AG09319 (cell line): ENCODE measurements at regions not wholly inside any gene's neighbourhood (a gene's known extent, or its start where the extent isn't known, plus 50 kb on each side); places are given as distances from the start of the nearest gene placed in this dataset.

Experiments
- DNase-seq: peaks from one replicate; pipeline ENCODE4 v3.0.0-alpha.2; 2010; ENCODE audit warnings: low read depth; ENCODE audit errors: extremely low read depth
- TF ChIP-seq, protein P1 (sequence below): IDR thresholded peaks from 2 replicates; pipeline ENCODE4 v1.5.1; 2011; ENCODE audit warnings: low read depth, mild to moderate bottlenecking, inconsistent platforms, low read length, moderate library complexity

DNA sequence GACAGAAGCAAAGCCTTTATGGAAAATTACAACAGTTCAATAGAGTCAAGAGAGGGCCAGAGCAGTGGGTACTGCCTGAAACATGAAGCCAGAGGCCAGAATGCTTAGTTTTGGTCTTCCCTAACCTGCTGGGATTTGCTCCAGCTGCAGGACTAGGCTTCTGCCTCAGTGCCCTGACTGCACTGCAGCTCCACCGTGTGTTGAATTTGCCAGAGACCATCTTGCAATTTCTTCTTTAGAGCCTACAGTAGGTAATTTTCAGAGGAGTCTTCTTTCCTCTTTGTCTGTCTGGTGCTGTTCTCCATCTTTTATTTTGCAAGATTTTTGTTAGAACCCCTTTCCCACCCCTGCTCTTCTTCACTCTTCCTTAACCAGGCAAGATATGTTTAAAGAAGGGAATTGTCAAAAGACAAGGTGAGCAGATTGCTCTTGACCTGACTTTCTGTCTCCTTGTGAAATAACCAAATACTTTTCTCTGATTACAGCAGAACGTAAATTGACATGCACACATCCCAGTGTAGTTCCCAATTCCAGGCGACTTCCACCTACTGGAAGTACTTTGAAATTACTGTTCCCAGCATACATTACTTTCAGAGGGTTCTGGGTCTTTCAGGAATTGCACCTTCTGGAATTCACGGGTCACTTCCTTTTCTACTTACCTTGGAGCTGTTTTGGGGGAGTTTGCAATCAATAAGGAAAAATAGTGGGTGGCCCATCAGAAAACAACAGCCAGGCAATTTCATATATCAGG, 161.2 kb downstream of the MINAR1 start:
- no peak for DNase-seq
- TF ChIP-seq, protein P1, sequence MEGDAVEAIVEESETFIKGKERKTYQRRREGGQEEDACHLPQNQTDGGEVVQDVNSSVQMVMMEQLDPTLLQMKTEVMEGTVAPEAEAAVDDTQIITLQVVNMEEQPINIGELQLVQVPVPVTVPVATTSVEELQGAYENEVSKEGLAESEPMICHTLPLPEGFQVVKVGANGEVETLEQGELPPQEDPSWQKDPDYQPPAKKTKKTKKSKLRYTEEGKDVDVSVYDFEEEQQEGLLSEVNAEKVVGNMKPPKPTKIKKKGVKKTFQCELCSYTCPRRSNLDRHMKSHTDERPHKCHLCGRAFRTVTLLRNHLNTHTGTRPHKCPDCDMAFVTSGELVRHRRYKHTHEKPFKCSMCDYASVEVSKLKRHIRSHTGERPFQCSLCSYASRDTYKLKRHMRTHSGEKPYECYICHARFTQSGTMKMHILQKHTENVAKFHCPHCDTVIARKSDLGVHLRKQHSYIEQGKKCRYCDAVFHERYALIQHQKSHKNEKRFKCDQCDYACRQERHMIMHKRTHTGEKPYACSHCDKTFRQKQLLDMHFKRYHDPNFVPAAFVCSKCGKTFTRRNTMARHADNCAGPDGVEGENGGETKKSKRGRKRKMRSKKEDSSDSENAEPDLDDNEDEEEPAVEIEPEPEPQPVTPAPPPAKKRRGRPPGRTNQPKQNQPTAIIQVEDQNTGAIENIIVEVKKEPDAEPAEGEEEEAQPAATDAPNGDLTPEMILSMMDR, result peak; percentile 24

DNA sequence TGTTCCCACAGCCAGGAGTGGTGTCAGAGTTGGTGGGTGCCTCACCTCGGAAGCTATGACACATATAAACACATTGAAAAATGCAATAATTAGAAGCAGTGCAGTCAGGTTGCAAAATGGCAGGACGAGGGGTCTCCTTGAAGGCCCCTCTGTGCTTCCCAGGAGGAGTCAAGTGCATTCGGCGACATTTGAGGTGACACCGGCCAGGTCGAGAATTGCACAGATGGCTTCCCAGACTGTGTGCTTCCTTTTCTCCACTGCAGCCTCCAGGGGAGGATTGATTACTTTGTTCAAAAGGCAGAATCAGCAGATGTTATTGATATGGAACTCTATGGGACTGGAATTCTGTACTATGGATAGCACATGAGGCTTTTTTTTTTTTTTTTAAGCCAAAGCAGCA, 163.2 kb downstream of the MINAR1 start:
- TF ChIP-seq, protein P1, result no peak
- no peak for DNase-seq

DNA sequence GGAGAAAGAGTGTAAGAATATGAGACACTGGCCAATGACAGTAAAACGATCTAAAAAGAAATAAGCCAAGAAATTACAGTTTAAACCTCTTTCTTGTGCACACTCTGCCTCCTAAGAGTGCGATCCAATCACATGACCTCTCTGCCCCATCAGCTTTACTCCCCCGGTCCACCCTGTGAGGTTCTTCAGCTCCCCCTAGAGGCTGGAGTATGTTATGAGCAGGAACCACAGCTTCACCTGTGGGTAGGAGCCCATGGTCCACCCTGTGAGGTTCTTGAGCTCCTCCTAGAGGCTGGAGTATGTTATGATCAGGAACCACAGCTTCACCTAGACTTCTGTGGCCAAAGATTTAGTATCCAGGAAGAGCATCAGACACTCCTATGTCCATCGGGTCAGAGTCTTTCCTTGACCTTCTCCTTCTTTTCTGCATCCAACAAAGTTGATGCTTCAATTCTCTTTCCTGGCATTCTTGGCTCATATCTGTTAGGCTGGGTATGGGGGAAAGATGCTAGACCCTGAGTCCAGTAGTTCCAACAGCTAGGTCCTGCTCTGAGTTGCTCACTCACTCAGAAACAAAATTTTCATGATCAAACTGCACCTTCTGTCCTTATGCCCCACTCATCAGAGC, 164.0 kb downstream of the MINAR1 start:
- TF ChIP-seq, protein P1, result peak; percentile 79
- DNase-seq, result peak; percentile 22

DNA sequence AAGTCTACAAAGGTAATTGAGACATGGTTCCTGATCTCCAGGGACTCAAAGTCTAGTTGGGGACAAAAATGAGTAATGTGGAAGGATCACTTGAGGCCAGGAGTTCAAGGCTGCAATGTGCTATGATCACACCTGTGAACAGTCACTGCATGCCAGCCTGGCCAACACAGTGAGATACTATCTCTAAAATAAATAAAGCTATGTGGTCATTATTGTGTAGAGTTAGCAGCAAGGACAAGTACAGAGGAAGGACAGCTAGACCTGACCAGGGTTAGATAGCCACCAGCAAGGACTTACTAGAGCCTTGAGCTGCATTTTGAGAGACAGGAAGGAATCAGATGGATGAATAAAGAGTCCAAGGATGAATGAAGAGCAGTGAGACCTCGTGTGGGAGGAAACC, 166.5 kb downstream of the MINAR1 start:
- DNase-seq, result no peak
- TF ChIP-seq, protein P1, result no peak

DNA sequence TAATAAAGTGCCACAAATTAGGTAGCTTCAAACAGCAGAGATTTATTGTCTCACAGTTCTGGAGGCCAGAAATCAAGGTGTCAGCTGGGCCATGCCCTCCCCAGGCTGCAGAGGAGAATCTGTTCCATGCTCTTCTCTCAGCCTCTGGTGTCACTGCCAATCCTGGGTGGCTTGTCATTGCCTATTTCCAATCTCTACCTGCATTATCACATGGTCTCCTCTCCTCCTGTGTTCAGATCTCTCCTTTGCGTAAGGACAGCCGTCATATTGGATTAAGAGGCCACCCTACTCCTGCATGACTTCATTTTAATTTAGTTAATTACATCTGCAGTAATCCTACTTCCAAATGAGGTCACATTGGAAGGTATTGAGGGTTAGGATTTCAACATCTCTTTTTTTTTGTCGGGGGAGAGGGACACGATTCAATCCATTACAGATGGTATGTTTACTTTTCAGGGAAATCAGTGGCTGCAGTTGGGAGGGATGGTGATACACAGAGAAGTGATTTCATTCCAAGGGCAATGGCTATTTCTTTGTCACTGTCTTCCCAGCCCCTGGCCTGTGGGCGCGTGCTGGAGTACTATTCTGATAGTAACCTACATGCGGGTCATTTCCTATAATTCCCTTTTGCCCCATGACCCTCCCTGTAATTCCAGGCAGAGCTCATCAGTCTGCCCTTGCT, 169.4 kb downstream of the MINAR1 start:
- TF ChIP-seq, protein P1, result no peak
- DNase-seq, result no peak

DNA sequence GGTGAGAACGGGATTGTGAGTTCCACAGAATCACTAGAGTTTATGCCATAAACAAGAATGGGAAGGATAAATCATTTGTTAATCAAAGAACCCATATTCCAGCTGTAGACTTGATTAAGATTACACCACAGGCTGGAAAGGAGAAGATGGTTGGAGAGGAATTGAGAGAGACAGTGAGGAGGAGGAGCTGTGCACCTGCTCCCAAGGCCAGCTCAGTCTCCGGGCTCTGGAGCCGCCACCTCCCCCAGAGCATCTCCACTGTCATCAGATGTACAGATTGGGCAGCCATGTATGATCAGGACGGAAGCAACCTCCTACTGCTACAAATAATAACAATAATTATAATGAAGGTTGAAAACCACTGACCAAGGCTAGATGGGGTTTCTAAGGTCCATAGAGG, 170.0 kb downstream of the MINAR1 start:
- DNase-seq, result no peak
- TF ChIP-seq, protein P1, result no peak

DNA sequence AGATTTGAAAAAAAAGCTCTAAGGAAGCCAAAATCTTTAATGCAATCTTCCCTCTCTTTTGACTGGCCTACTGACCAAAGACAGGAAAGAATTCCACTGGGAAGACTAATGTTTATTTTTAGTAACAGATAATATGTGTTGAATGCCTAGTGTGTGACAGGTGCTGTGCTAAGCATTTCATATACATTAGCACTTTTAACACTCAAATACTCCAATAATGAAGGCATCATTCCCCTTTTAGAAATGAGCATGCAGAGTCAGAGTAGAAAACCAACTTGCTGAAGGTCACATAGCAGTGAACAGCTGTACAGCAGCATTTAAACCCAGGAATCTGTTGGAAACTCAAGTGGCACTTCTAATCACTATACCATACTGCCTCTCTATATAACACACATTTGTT, 170.6 kb downstream of the MINAR1 start:
- no peak for DNase-seq
- TF ChIP-seq, protein P1, result no peak
